ENCODE measurements at regions not wholly inside any gene's neighbourhood (a gene's known extent, or its start where the extent isn't known, plus 50 kb on each side); places are given as distances from the start of the nearest gene placed in this dataset.

- Histone ChIP-seq H4K20me1 (ENCODE audit: insufficient read depth, low read length) (no peaks in the 10 kb centered on the region), H3K36me3 (ENCODE audit: insufficient read depth, low read length) (no peaks in the 10 kb centered on the region), H3K79me2 (ENCODE audit: insufficient read depth, low read length) (no peaks in the 10 kb centered on the region), H3K9ac (ENCODE audit: low read length) (no peak overlapping the region), H3K27ac (ENCODE audit: low read depth, low read length) (no peak overlapping the region), H2AFZ (ENCODE audit: low read depth, low read length) (no peak overlapping the region), H3K9me3 (ENCODE audit: insufficient read depth, low read depth, low read length) (no peaks in the 10 kb centered on the region), H3K27me3 (ENCODE audit: insufficient read depth, low read length) (no peaks in the 10 kb centered on the region), H3K4me3 (ENCODE audit: insufficient read depth, low read depth, low read length) (no peak overlapping the region), H3K4me2 (ENCODE audit: low read length) (no peak overlapping the region), H3K4me1 (ENCODE audit: insufficient read depth, low read length) (no peaks in the 10 kb centered on the region)
- FAIRE-seq: no peak
- H3K27me3 Mint-ChIP-seq (ENCODE audit: low read depth, unreplicated experiment): no peaks in the 10 kb centered on the region
- H3K9me3 Mint-ChIP-seq (ENCODE audit: unreplicated experiment): peaks cover under 1% of the 10 kb centered on the region
- no peak overlapping the region for H3K27ac Mint-ChIP-seq (ENCODE audit: unreplicated experiment)
- H3K36me3 Mint-ChIP-seq (ENCODE audit: low read depth, unreplicated experiment): no peaks in the 10 kb centered on the region
- H3K4me1 Mint-ChIP-seq (ENCODE audit: low read depth, unreplicated experiment): no peaks in the 10 kb centered on the region
- H3K4me3 Mint-ChIP-seq (ENCODE audit: unreplicated experiment): no peak overlapping the region
- TF ChIP-seq EZH2 (IDR thresholded peaks at IDR 0.05; ENCODE audit: insufficient read depth, low read length) (no peak), CTCF (IDR thresholded peaks at IDR 0.05; ENCODE audit: insufficient read depth, low read depth, low read length) (no peak)
- no peak for DNase-seq (ENCODE audit: low read depth)
Observed at GRCh38 chr2:147247749-147248148, 597.1 kb upstream of the ACVR2A start.

DNA sequence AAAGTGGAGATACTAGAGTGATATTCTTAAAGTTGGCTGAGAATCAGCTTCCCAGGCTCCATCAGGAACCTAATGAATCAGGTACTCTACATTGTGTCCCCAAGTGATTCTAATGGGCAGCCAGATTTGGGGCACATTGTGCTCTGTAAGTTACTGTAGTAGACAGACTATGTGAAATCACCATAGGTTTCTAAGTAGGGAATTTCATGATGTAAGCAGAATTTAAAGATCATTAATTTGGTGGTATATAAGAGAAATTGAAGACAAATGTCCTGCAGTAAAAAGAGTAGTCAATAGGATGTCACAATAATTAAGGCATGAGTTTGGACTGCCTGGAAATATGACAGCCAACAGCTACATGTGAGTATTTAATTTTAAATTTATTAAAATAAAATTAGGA lies 602.4 kb upstream of the ACVR2A start:
- no peaks in the 10 kb centered on the region for H3K9me3 ChIP-seq (ENCODE audit: insufficient read depth, low read depth, low read length)
- FAIRE-seq (no peak), DNase-seq (ENCODE audit: low read depth) (no peak)
- Mint-ChIP-seq H3K27ac (ENCODE audit: unreplicated experiment) (no peak overlapping the region), H3K9me3 (ENCODE audit: unreplicated experiment) (no peaks in the 10 kb centered on the region), H3K4me1 (ENCODE audit: low read depth, unreplicated experiment) (no peaks in the 10 kb centered on the region), H3K4me3 (ENCODE audit: unreplicated experiment) (no peak overlapping the region), H3K27me3 (ENCODE audit: low read depth, unreplicated experiment) (no peaks in the 10 kb centered on the region), H3K36me3 (ENCODE audit: low read depth, unreplicated experiment) (no peaks in the 10 kb centered on the region)
- H3K79me2 ChIP-seq (ENCODE audit: insufficient read depth, low read length): no peaks in the 10 kb centered on the region
- no peak overlapping the region for H2AFZ ChIP-seq (ENCODE audit: low read depth, low read length)
- no peak overlapping the region for H3K9ac ChIP-seq (ENCODE audit: low read length)
- H4K20me1 ChIP-seq (ENCODE audit: insufficient read depth, low read length): no peaks in the 10 kb centered on the region
- H3K27ac ChIP-seq (ENCODE audit: low read depth, low read length): no peak overlapping the region
- TF ChIP-seq CTCF (IDR thresholded peaks at IDR 0.05; ENCODE audit: insufficient read depth, low read depth, low read length) (no peak), EZH2 (IDR thresholded peaks at IDR 0.05; ENCODE audit: insufficient read depth, low read length) (no peak)
- H3K27me3 ChIP-seq (ENCODE audit: insufficient read depth, low read length): no peaks in the 10 kb centered on the region
- no peaks in the 10 kb centered on the region for H3K36me3 ChIP-seq (ENCODE audit: insufficient read depth, low read length)
- no peak overlapping the region for H3K4me3 ChIP-seq (ENCODE audit: insufficient read depth, low read depth, low read length)
- no peak overlapping the region for H3K4me2 ChIP-seq (ENCODE audit: low read length)
- H3K4me1 ChIP-seq (ENCODE audit: insufficient read depth, low read length): no peaks in the 10 kb centered on the region

DNA sequence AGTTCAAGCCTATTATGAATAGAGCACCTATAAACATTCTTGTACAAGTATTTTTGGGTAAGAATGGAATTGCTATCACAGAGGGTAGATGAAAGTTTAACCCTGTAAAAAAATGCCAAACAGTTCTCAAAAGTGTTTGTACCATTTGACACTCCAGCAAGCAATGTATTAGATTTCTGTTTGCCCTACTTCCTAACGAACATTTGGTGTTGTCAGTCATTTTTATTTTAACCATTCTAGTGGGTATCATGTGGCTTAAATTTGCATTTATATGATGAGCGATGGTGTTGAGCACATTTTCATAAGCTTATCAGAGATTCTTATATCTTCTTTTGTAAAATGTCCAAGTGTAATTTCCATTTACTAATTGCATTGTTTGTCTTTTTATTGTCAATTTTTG lies 608.2 kb upstream of the ACVR2A start:
- DNase-seq (ENCODE audit: low read depth): no peak
- Histone ChIP-seq H3K4me1 (ENCODE audit: insufficient read depth, low read length) (no peaks in the 10 kb centered on the region), H3K4me2 (ENCODE audit: low read length) (no peak overlapping the region), H2AFZ (ENCODE audit: low read depth, low read length) (no peak overlapping the region), H4K20me1 (ENCODE audit: insufficient read depth, low read length) (no peaks in the 10 kb centered on the region), H3K4me3 (ENCODE audit: insufficient read depth, low read depth, low read length) (no peak overlapping the region), H3K9me3 (ENCODE audit: insufficient read depth, low read depth, low read length) (no peaks in the 10 kb centered on the region), H3K79me2 (ENCODE audit: insufficient read depth, low read length) (no peaks in the 10 kb centered on the region), H3K27ac (ENCODE audit: low read depth, low read length) (no peak overlapping the region), H3K27me3 (ENCODE audit: insufficient read depth, low read length) (no peaks in the 10 kb centered on the region), H3K36me3 (ENCODE audit: insufficient read depth, low read length) (no peaks in the 10 kb centered on the region), H3K9ac (ENCODE audit: low read length) (no peak overlapping the region)
- Mint-ChIP-seq H3K36me3 (ENCODE audit: low read depth, unreplicated experiment) (no peaks in the 10 kb centered on the region), H3K9me3 (ENCODE audit: unreplicated experiment) (no peaks in the 10 kb centered on the region), H3K27ac (ENCODE audit: unreplicated experiment) (no peak overlapping the region), H3K4me1 (ENCODE audit: low read depth, unreplicated experiment) (peaks cover 4% of the 10 kb centered on the region), H3K27me3 (ENCODE audit: low read depth, unreplicated experiment) (no peaks in the 10 kb centered on the region), H3K4me3 (ENCODE audit: unreplicated experiment) (no peak overlapping the region)
- no peak for TF ChIP-seq CTCF (IDR thresholded peaks at IDR 0.05; ENCODE audit: insufficient read depth, low read depth, low read length)
- no peak for TF ChIP-seq EZH2 (IDR thresholded peaks at IDR 0.05; ENCODE audit: insufficient read depth, low read length)
- FAIRE-seq: no peak

All from astrocyte (in vitro differentiated cells and primary cell).